MM.1S (cell line): ENCODE measurements at regions not wholly inside any gene's neighbourhood (a gene's known extent, or its start where the extent isn't known, plus 50 kb on each side); places are given as distances from the start of the nearest gene placed in this dataset.

Experiments used
- DNase-seq: peaks from one replicate; pipeline ENCODE4 v3.0.0-alpha.2; 2015
- H2AFZ ChIP-seq: fragments of 300-600 bp; sonication (generic); 2 replicates; pipeline ENCODE4 v1.6.0; 2016; ENCODE audit warnings: antibody characterized with exemption, low read length
- H3F3A ChIP-seq: fragments of 300-600 bp; sonication (generic); 2 replicates; pipeline ENCODE4 v1.6.1; 2016; ENCODE audit warnings: mild to moderate bottlenecking, antibody characterized with exemption, low read length, moderate library complexity, mixed read lengths; ENCODE audit not compliant: insufficient read depth
- H3K27ac ChIP-seq: fragments of 300-600 bp; sonication (generic); 2 replicates; pipeline ENCODE4 v1.5.1; 2016; ENCODE audit warnings: mild to moderate bottlenecking, low read length
- H3K27me3 ChIP-seq: fragments of 300-600 bp; sonication (generic); replicated peaks from 2 replicates; pipeline ENCODE4 v1.6.0; 2016; ENCODE audit warnings: low read length; ENCODE audit not compliant: insufficient read depth
- H3K36me3 ChIP-seq: fragments of 300-600 bp; sonication (generic); replicated peaks from 2 replicates; pipeline ENCODE4 v1.6.1; 2016; ENCODE audit warnings: mild to moderate bottlenecking, low read length, mixed read lengths; ENCODE audit not compliant: insufficient read depth
- H3K4me1 ChIP-seq: fragments of 300-600 bp; sonication (generic); 2 replicates; pipeline ENCODE4 v1.6.1; 2016; ENCODE audit warnings: low read length, mixed read lengths
- H3K4me2 ChIP-seq: fragments of 300-600 bp; sonication (generic); 2 replicates; pipeline ENCODE4 v1.6.0; 2016; ENCODE audit warnings: low read depth, low read length
- H3K4me3 ChIP-seq: fragments of 300-600 bp; sonication (generic); 2 replicates; pipeline ENCODE4 v1.5.1; 2016; ENCODE audit warnings: low read length, mixed read lengths
- H3K79me2 ChIP-seq: fragments of 300-600 bp; sonication (generic); 2 replicates; pipeline ENCODE4 v1.6.1; 2016; ENCODE audit warnings: mixed run types, low read length, mixed read lengths
- H3K9ac ChIP-seq: fragments of 300-600 bp; sonication (generic); 2 replicates; pipeline ENCODE4 v1.6.1; 2016; ENCODE audit warnings: low read length, mixed read lengths
- H3K9me2 ChIP-seq: fragments of 300-600 bp; sonication (generic); replicated peaks from 2 replicates; pipeline ENCODE4 v1.6.1; 2016; ENCODE audit warnings: mild to moderate bottlenecking, low read length, mixed read lengths; ENCODE audit not compliant: insufficient read depth
- H3K9me3 ChIP-seq: fragments of 300-600 bp; sonication (generic); replicated peaks from 2 replicates; pipeline ENCODE4 v1.6.1; 2016; ENCODE audit warnings: mild to moderate bottlenecking, low read length, mixed read lengths; ENCODE audit not compliant: insufficient read depth
- H4K20me1 ChIP-seq: fragments of 300-600 bp; sonication (generic); 2 replicates; pipeline ENCODE4 v1.6.1; 2016; ENCODE audit warnings: mild to moderate bottlenecking, low read length, moderate library complexity, mixed read lengths; ENCODE audit not compliant: insufficient read depth
- EZH2 ChIP-seq: fragments of 300-600 bp; sonication (generic); optimal IDR thresholded peaks from 2 replicates; pipeline ENCODE3; 2017; ENCODE audit warnings: low read depth, mild to moderate bottlenecking, antibody characterized with exemption, low read length, mixed read lengths
- EZH2phosphoT487 ChIP-seq: fragments of 300-600 bp; sonication (generic); IDR thresholded peaks from 2 replicates; pipeline ENCODE4 v1.6.1; 2018; ENCODE audit warnings: antibody characterized with exemption, low read length
- TF ChIP-seq, protein P1 (sequence below): fragments of 300-600 bp; sonication (generic); IDR thresholded peaks from 2 replicates; pipeline ENCODE4 v1.5.1; 2016; ENCODE audit warnings: antibody characterized with exemption, low read length, mixed read lengths

GRCh38 chr20:22322513-22322912 lies 261.9 kb downstream of the FOXA2 start:
- Histone ChIP-seq H3K9me3 (no peaks in the 10 kb centered on the region), H3K27me3 (no peaks in the 10 kb centered on the region), H4K20me1 (no peaks in the 10 kb centered on the region), H3K9me2 (no peaks in the 10 kb centered on the region), H3F3A (peaks cover 17% of the 10 kb centered on the region), H3K4me2 (peak overlapping the region; percentile 29), H3K4me1 (peaks cover 19% of the 10 kb centered on the region), H3K9ac (no peak overlapping the region), H3K4me3 (peak overlapping the region; percentile 2; the same call in 1 of the 2 replicates), H2AFZ (no peak overlapping the region), H3K36me3 (no peaks in the 10 kb centered on the region), H3K27ac (peak overlapping the region; percentile 39; the same call in 1 of the 2 replicates), H3K79me2 (no peaks in the 10 kb centered on the region)
- peak; percentile 73 for DNase-seq
- TF ChIP-seq EZH2phosphoT487: no peak
- TF ChIP-seq EZH2: no peak
- TF ChIP-seq, protein P1, sequence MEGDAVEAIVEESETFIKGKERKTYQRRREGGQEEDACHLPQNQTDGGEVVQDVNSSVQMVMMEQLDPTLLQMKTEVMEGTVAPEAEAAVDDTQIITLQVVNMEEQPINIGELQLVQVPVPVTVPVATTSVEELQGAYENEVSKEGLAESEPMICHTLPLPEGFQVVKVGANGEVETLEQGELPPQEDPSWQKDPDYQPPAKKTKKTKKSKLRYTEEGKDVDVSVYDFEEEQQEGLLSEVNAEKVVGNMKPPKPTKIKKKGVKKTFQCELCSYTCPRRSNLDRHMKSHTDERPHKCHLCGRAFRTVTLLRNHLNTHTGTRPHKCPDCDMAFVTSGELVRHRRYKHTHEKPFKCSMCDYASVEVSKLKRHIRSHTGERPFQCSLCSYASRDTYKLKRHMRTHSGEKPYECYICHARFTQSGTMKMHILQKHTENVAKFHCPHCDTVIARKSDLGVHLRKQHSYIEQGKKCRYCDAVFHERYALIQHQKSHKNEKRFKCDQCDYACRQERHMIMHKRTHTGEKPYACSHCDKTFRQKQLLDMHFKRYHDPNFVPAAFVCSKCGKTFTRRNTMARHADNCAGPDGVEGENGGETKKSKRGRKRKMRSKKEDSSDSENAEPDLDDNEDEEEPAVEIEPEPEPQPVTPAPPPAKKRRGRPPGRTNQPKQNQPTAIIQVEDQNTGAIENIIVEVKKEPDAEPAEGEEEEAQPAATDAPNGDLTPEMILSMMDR: no peak

DNA sequence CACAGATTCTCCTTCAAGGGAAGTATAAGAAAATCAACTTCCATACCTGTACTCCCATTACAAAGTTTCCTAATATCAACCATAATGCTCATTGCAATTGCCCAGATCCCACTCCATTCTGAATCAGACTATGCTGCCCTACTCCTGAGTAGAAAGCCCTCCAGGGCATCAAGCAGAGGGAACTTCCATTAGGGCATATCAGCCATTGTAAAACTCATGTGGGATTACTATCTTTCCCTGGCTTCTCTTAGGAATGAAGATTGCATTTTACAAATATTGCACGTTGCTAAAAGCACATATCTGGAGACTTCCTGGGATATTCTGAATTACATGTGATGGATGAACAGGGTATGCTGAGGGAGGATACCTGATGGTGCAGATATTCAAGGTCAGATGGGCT lies 263.2 kb downstream of the FOXA2 start:
- peaks cover 17% of the 10 kb centered on the region for H3F3A ChIP-seq
- H3K27me3 ChIP-seq: no peaks in the 10 kb centered on the region
- H2AFZ ChIP-seq: no peak overlapping the region
- no peak overlapping the region for H3K27ac ChIP-seq
- no peaks in the 10 kb centered on the region for H4K20me1 ChIP-seq
- no peaks in the 10 kb centered on the region for H3K9me3 ChIP-seq
- peaks cover 25% of the 10 kb centered on the region for H3K4me1 ChIP-seq
- no peak overlapping the region for H3K4me3 ChIP-seq
- DNase-seq: no peak
- H3K79me2 ChIP-seq: no peaks in the 10 kb centered on the region
- TF ChIP-seq EZH2 (no peak), EZH2phosphoT487 (no peak)
- H3K4me2 ChIP-seq: no peak overlapping the region
- H3K9me2 ChIP-seq: no peaks in the 10 kb centered on the region
- H3K9ac ChIP-seq: no peak overlapping the region
- H3K36me3 ChIP-seq: no peaks in the 10 kb centered on the region

- TF ChIP-seq EZH2 (no peak), EZH2phosphoT487 (no peak)
- TF ChIP-seq, protein P1: no peak
- H3K9me3 ChIP-seq: no peaks in the 10 kb centered on the region
- H3K9ac ChIP-seq: no peak overlapping the region
- DNase-seq: no peak
- H3K4me2 ChIP-seq: no peak overlapping the region
- H3K9me2 ChIP-seq: no peaks in the 10 kb centered on the region
- no peaks in the 10 kb centered on the region for H3K79me2 ChIP-seq
- no peaks in the 10 kb centered on the region for H3K36me3 ChIP-seq
- H3K27ac ChIP-seq: no peak overlapping the region
- no peaks in the 10 kb centered on the region for H4K20me1 ChIP-seq
- no peak overlapping the region for H2AFZ ChIP-seq
- H3K27me3 ChIP-seq: no peaks in the 10 kb centered on the region
- peaks cover 33% of the 10 kb centered on the region for H3K4me1 ChIP-seq
- no peak overlapping the region for H3K4me3 ChIP-seq
- peaks cover 21% of the 10 kb centered on the region for H3F3A ChIP-seq
Observed at GRCh38 chr20:22320245-22320915, 264.0 kb downstream of the FOXA2 start.

GRCh38 chr20:22315771-22316170 lies 268.6 kb downstream of the FOXA2 start:
- Histone ChIP-seq H3K9ac (no peak overlapping the region), H3F3A (peaks cover 4% of the 10 kb centered on the region), H3K36me3 (no peaks in the 10 kb centered on the region), H2AFZ (no peak overlapping the region), H3K27me3 (no peaks in the 10 kb centered on the region), H3K4me2 (peak overlapping the region; percentile 40), H4K20me1 (no peaks in the 10 kb centered on the region), H3K9me2 (no peaks in the 10 kb centered on the region), H3K4me3 (no peak overlapping the region), H3K9me3 (no peaks in the 10 kb centered on the region), H3K79me2 (no peaks in the 10 kb centered on the region), H3K4me1 (peaks cover 38% of the 10 kb centered on the region), H3K27ac (peak overlapping the region; percentile 39; the same call in 1 of the 2 replicates)
- TF ChIP-seq EZH2: no peak
- no peak for TF ChIP-seq EZH2phosphoT487
- TF ChIP-seq, protein P1: no peak
- DNase-seq: peak; percentile 72
